ENCODE measurements at regions not wholly inside any gene's neighbourhood (a gene's known extent, or its start where the extent isn't known, plus 50 kb on each side); places are given as distances from the start of the nearest gene placed in this dataset.

- Histone ChIP-seq H3K9me2 (replicated peaks; ENCODE audit: insufficient read depth, low read length) (no peaks in the 10 kb centered on the region), H3K4me2 (ENCODE audit: low read depth, low read length) (no peak overlapping the region), H3K27me3 (replicated peaks; ENCODE audit: insufficient read depth, low read length) (no peaks in the 10 kb centered on the region), H3K36me3 (replicated peaks; ENCODE audit: insufficient read depth, low read length) (no peaks in the 10 kb centered on the region), H4K20me1 (ENCODE audit: insufficient read depth, low read length) (no peaks in the 10 kb centered on the region), H3K9me3 (replicated peaks; ENCODE audit: insufficient read depth, low read length) (no peaks in the 10 kb centered on the region), H3F3A (ENCODE audit: insufficient read depth, low read length) (no peaks in the 10 kb centered on the region), H3K4me1 (ENCODE audit: low read length) (no peaks in the 10 kb centered on the region), H3K27ac (ENCODE audit: low read length) (no peak overlapping the region), H2AFZ (ENCODE audit: low read length) (no peak overlapping the region), H3K79me2 (ENCODE audit: low read length) (no peaks in the 10 kb centered on the region), H3K4me3 (ENCODE audit: low read length) (no peak overlapping the region), H3K9ac (ENCODE audit: low read length) (no peak overlapping the region)
- DNase-seq: no peak
- TF ChIP-seq EZH2 (optimal IDR thresholded peaks at IDR 0.05; ENCODE audit: low read depth, low read length) (no peak), CTCF (IDR thresholded peaks at IDR 0.05; ENCODE audit: low read length) (no peak), EZH2phosphoT487 (IDR thresholded peaks at IDR 0.05; ENCODE audit: low read length) (no peak)
These were observed 126.7 kb upstream of the SPATA12 start for GRCh38 chr3:56933803-56934202.

DNA sequence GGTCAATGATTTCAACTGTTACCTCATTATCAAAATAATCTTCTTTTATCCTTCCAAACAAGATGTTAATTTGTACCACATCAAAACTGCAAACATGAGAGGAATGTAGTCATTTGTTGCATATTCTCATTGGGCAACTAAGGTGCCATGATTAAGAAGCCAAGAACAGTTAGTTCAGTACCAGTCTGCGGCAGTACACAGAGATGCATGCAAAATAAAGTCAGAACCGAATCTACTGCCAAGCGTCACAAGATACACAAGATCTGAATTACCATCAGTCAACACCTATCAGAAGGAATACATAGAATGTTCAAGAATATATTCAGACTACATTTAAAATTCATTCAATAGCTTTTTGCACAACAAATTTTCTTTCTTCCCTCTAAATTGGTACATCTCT, 127.6 kb upstream of the SPATA12 start:
- H2AFZ ChIP-seq (ENCODE audit: low read length): no peak overlapping the region
- H3K27ac ChIP-seq (ENCODE audit: low read length): no peak overlapping the region
- no peaks in the 10 kb centered on the region for H3K9me3 ChIP-seq (replicated peaks; ENCODE audit: insufficient read depth, low read length)
- no peaks in the 10 kb centered on the region for H3K9me2 ChIP-seq (replicated peaks; ENCODE audit: insufficient read depth, low read length)
- H4K20me1 ChIP-seq (ENCODE audit: insufficient read depth, low read length): no peaks in the 10 kb centered on the region
- no peak overlapping the region for H3K4me2 ChIP-seq (ENCODE audit: low read depth, low read length)
- H3K4me3 ChIP-seq (ENCODE audit: low read length): no peak overlapping the region
- H3K4me1 ChIP-seq (ENCODE audit: low read length): no peaks in the 10 kb centered on the region
- DNase-seq: no peak
- H3K79me2 ChIP-seq (ENCODE audit: low read length): no peaks in the 10 kb centered on the region
- TF ChIP-seq CTCF (IDR thresholded peaks at IDR 0.05; ENCODE audit: low read length) (no peak), EZH2phosphoT487 (IDR thresholded peaks at IDR 0.05; ENCODE audit: low read length) (no peak), EZH2 (optimal IDR thresholded peaks at IDR 0.05; ENCODE audit: low read depth, low read length) (no peak)
- no peaks in the 10 kb centered on the region for H3K27me3 ChIP-seq (replicated peaks; ENCODE audit: insufficient read depth, low read length)
- no peak overlapping the region for H3K9ac ChIP-seq (ENCODE audit: low read length)
- no peaks in the 10 kb centered on the region for H3F3A ChIP-seq (ENCODE audit: insufficient read depth, low read length)
- no peaks in the 10 kb centered on the region for H3K36me3 ChIP-seq (replicated peaks; ENCODE audit: insufficient read depth, low read length)

GRCh38 chr3:56931836-56932235, 128.6 kb upstream of the SPATA12 start:
- H3K27me3 ChIP-seq (replicated peaks; ENCODE audit: insufficient read depth, low read length): no peaks in the 10 kb centered on the region
- no peaks in the 10 kb centered on the region for H3K36me3 ChIP-seq (replicated peaks; ENCODE audit: insufficient read depth, low read length)
- H3K79me2 ChIP-seq (ENCODE audit: low read length): no peaks in the 10 kb centered on the region
- DNase-seq: no peak
- no peak overlapping the region for H3K4me2 ChIP-seq (ENCODE audit: low read depth, low read length)
- no peaks in the 10 kb centered on the region for H3K9me2 ChIP-seq (replicated peaks; ENCODE audit: insufficient read depth, low read length)
- no peaks in the 10 kb centered on the region for H3K4me1 ChIP-seq (ENCODE audit: low read length)
- TF ChIP-seq EZH2 (optimal IDR thresholded peaks at IDR 0.05; ENCODE audit: low read depth, low read length) (no peak), CTCF (IDR thresholded peaks at IDR 0.05; ENCODE audit: low read length) (no peak), EZH2phosphoT487 (IDR thresholded peaks at IDR 0.05; ENCODE audit: low read length) (no peak)
- H2AFZ ChIP-seq (ENCODE audit: low read length): no peak overlapping the region
- no peaks in the 10 kb centered on the region for H3K9me3 ChIP-seq (replicated peaks; ENCODE audit: insufficient read depth, low read length)
- H3K4me3 ChIP-seq (ENCODE audit: low read length): no peak overlapping the region
- H3K9ac ChIP-seq (ENCODE audit: low read length): no peak overlapping the region
- no peak overlapping the region for H3K27ac ChIP-seq (ENCODE audit: low read length)
- no peaks in the 10 kb centered on the region for H3F3A ChIP-seq (ENCODE audit: insufficient read depth, low read length)
- H4K20me1 ChIP-seq (ENCODE audit: insufficient read depth, low read length): no peaks in the 10 kb centered on the region

Data from MM.1S (cell line).